ENCODE measurements at regions not wholly inside any gene's neighbourhood (a gene's known extent, or its start where the extent isn't known, plus 50 kb on each side); places are given as distances from the start of the nearest gene placed in this dataset.

- ATAC-seq: no peak
- Mint-ChIP-seq H3K9me3 (peaks cover 17 to 19% of the 10 kb centered on the region in 2 donors), H3K27ac (no peak overlapping the region), H3K36me3 (peaks cover 13 to 17% of the 10 kb centered on the region in 2 donors)
- DNase-seq (ENCODE audit: low spot score in 2 of 2): no peak
Measured at GRCh38 chr3:54071601-54072000, 50.8 kb upstream of the CACNA2D3 start.

GRCh38 chr3:54069961-54070360 is 52.4 kb upstream of the CACNA2D3 start:
- Mint-ChIP-seq H3K9me3 (peaks cover 13 to 14% of the 10 kb centered on the region in 2 donors), H3K27ac (no peak overlapping the region), H3K36me3 (peaks cover 13 to 17% of the 10 kb centered on the region in 2 donors)
- DNase-seq (ENCODE audit: low spot score in 2 of 2): no peak
- no peak for ATAC-seq

GRCh38 chr3:54067055-54067698 is 55.2 kb upstream of the CACNA2D3 start:
- no peak for DNase-seq (ENCODE audit: low spot score in 2 of 2)
- ATAC-seq: no peak
- H3K27ac Mint-ChIP-seq: peak overlapping the region in 1 of 2 donors; percentile 14
- peaks cover 13 to 14% of the 10 kb centered on the region in 2 donors for H3K9me3 Mint-ChIP-seq
- peaks cover 13 to 17% of the 10 kb centered on the region in 2 donors for H3K36me3 Mint-ChIP-seq

GRCh38 chr3:54066253-54066652 is 56.1 kb upstream of the CACNA2D3 start:
- Mint-ChIP-seq H3K36me3 (peaks cover 13 to 17% of the 10 kb centered on the region in 2 donors), H3K27ac (no peak overlapping the region), H3K9me3 (peaks cover 13 to 14% of the 10 kb centered on the region in 2 donors)
- DNase-seq (ENCODE audit: low spot score in 2 of 2) (no peak), ATAC-seq (no peak)

GRCh38 chr3:54065586-54065985 is 56.8 kb upstream of the CACNA2D3 start:
- ATAC-seq (no peak), DNase-seq (ENCODE audit: low spot score in 2 of 2) (no peak)
- H3K36me3 Mint-ChIP-seq: peaks cover 8 to 11% of the 10 kb centered on the region in 2 donors
- H3K27ac Mint-ChIP-seq: no peak overlapping the region
- H3K9me3 Mint-ChIP-seq: peaks cover 6 to 8% of the 10 kb centered on the region in 2 donors

- DNase-seq (ENCODE audit: low spot score in 2 of 2) (no peak), ATAC-seq (no peak)
- peaks cover 2 to 3% of the 10 kb centered on the region in 2 donors for H3K9me3 Mint-ChIP-seq
- H3K27ac Mint-ChIP-seq: no peak overlapping the region
- H3K36me3 Mint-ChIP-seq: peaks cover 3 to 7% of the 10 kb centered on the region in 2 donors
Measured at GRCh38 chr3:54065140-54065539, 57.2 kb upstream of the CACNA2D3 start.

GRCh38 chr3:54064486-54064885 is 57.9 kb upstream of the CACNA2D3 start:
- ATAC-seq: no peak
- Mint-ChIP-seq H3K36me3 (peaks cover 0 to under 1% of the 10 kb centered on the region in 2 donors), H3K9me3 (no peaks in the 10 kb centered on the region), H3K27ac (no peak overlapping the region)
- no peak for DNase-seq (ENCODE audit: low spot score in 2 of 2)

- H3K27ac Mint-ChIP-seq: no peak overlapping the region
- H3K9me3 Mint-ChIP-seq: no peaks in the 10 kb centered on the region
- DNase-seq (ENCODE audit: low spot score in 2 of 2) (no peak), ATAC-seq (no peak)
- no peaks in the 10 kb centered on the region for H3K36me3 Mint-ChIP-seq
Measured at GRCh38 chr3:54062546-54062945, 59.8 kb upstream of the CACNA2D3 start.

- H3K27ac Mint-ChIP-seq: no peak overlapping the region
- ATAC-seq (no peak), DNase-seq (ENCODE audit: low spot score in 2 of 2) (no peak)
Measured at GRCh38 chr3:54056521-54056920, 65.8 kb upstream of the CACNA2D3 start.

GRCh38 chr3:54053882-54054281 is 68.5 kb upstream of the CACNA2D3 start:
- no peak for DNase-seq (ENCODE audit: low spot score in 2 of 2)
- Mint-ChIP-seq H3K27ac (no peak overlapping the region), H3K9me3 (no peaks in the 10 kb centered on the region), H3K36me3 (no peaks in the 10 kb centered on the region)
- no peak for ATAC-seq

More at GRCh38 chr3:54056521-54056920, 65.8 kb upstream of the CACNA2D3 start:
- no peaks in the 10 kb centered on the region for H3K36me3 Mint-ChIP-seq
- H3K9me3 Mint-ChIP-seq: no peaks in the 10 kb centered on the region

- Mint-ChIP-seq H3K9me3 (no peaks in the 10 kb centered on the region), H3K27ac (no peak overlapping the region), H3K36me3 (no peaks in the 10 kb centered on the region)
- ATAC-seq (no peak), DNase-seq (ENCODE audit: low spot score in 2 of 2) (no peak)
Measured at GRCh38 chr3:54053211-54053610, 69.1 kb upstream of the CACNA2D3 start.

GRCh38 chr3:54047568-54047967 is 74.8 kb upstream of the CACNA2D3 start:
- DNase-seq (ENCODE audit: low spot score in 2 of 2) (no peak), ATAC-seq (no peak)
- H3K9me3 Mint-ChIP-seq: no peaks in the 10 kb centered on the region
- H3K27ac Mint-ChIP-seq: no peak overlapping the region
- no peaks in the 10 kb centered on the region for H3K36me3 Mint-ChIP-seq

- ATAC-seq: no peak
- no peaks in the 10 kb centered on the region for H3K9me3 Mint-ChIP-seq
Measured at GRCh38 chr3:54046641-54047214, 75.6 kb upstream of the CACNA2D3 start.

GRCh38 chr3:54045061-54045815 is 77.1 kb upstream of the CACNA2D3 start:
- DNase-seq (ENCODE audit: low spot score in 2 of 2) (no peak), ATAC-seq (no peak)
- Mint-ChIP-seq H3K36me3 (no peaks in the 10 kb centered on the region), H3K9me3 (no peaks in the 10 kb centered on the region), H3K27ac (no peak overlapping the region)

More at GRCh38 chr3:54046641-54047214, 75.6 kb upstream of the CACNA2D3 start:
- no peaks in the 10 kb centered on the region for H3K36me3 Mint-ChIP-seq
- no peak overlapping the region for H3K27ac Mint-ChIP-seq
- DNase-seq (ENCODE audit: low spot score in 2 of 2): no peak

GRCh38 chr3:54042259-54042823 is 80.0 kb upstream of the CACNA2D3 start:
- DNase-seq (ENCODE audit: low spot score in 2 of 2) (no peak), ATAC-seq (no peak)
- Mint-ChIP-seq H3K27ac (no peak overlapping the region), H3K9me3 (no peaks in the 10 kb centered on the region), H3K36me3 (no peaks in the 10 kb centered on the region)

GRCh38 chr3:54040476-54040875 is 81.9 kb upstream of the CACNA2D3 start:
- ATAC-seq: no peak
- no peak for DNase-seq (ENCODE audit: low spot score in 2 of 2)
- H3K27ac Mint-ChIP-seq: no peak overlapping the region
- H3K36me3 Mint-ChIP-seq: no peaks in the 10 kb centered on the region
- no peaks in the 10 kb centered on the region for H3K9me3 Mint-ChIP-seq

- no peak for DNase-seq (ENCODE audit: low spot score in 2 of 2)
- no peaks in the 10 kb centered on the region for H3K9me3 Mint-ChIP-seq
- H3K27ac Mint-ChIP-seq: no peak overlapping the region
- H3K36me3 Mint-ChIP-seq: no peaks in the 10 kb centered on the region
- ATAC-seq: no peak
Measured at GRCh38 chr3:54038391-54038790, 84.0 kb upstream of the CACNA2D3 start.

Data from activated naive CD4-positive, alpha-beta T cell treated with anti-CD3 and anti-CD28 coated beads, Interleukin-2, amount 50 U/mL, for 72 hours (primary cell).